GM19468 (cell line): ENCODE measurements at regions not wholly inside any gene's neighbourhood (a gene's known extent, or its start where the extent isn't known, plus 50 kb on each side); places are given as distances from the start of the nearest gene placed in this dataset.
A peak's percentile ranks its signal among the peaks of the same experiment; 100 is the strongest.
"Not testable (repeated sequence)": the region's sequence is repeated elsewhere in the genome, so short reads cannot be mapped to it uniquely, and the experiment has no call there.

Experiments
- ATAC-seq: cut with Tn5 transposase; IDR thresholded peaks from one replicate; pipeline ENCODE4 v1.9.1; 2021; ENCODE audit warnings: mild to moderate bottlenecking, moderate library complexity, moderate number of reproducible peaks; ENCODE audit not compliant: unreplicated experiment; ENCODE audit errors: extremely low read depth

GRCh38 chr4:9604031-9604892, 160.0 kb downstream of the DEFB131A start:
- not testable (repeated sequence) for ATAC-seq

- not testable (repeated sequence) for ATAC-seq
Observed at GRCh38 chr4:9604893-9605190, 160.6 kb downstream of the DEFB131A start.

- ATAC-seq = no peak
Observed at GRCh38 chr4:9608300-9608699, 164.1 kb downstream of the DEFB131A start.

GRCh38 chr4:9610321-9610720, 166.1 kb downstream of the DEFB131A start:
- ATAC-seq = not testable (repeated sequence)

GRCh38 chr4:9611101-9611500, 166.9 kb downstream of the DEFB131A start:
- ATAC-seq = no peak

- ATAC-seq = not testable (repeated sequence)
Observed at GRCh38 chr4:9636411-9636810, 145.0 kb upstream of the DRD5 start.

GRCh38 chr4:9659678-9660077, 121.8 kb upstream of the DRD5 start:
- ATAC-seq = not testable (repeated sequence)

- ATAC-seq = not testable (repeated sequence)
Observed at GRCh38 chr4:9660955-9661354, 120.5 kb upstream of the DRD5 start.

- not testable (repeated sequence) for ATAC-seq
Observed at GRCh38 chr4:9670725-9671124, 110.7 kb upstream of the DRD5 start.

GRCh38 chr4:9677357-9677756, 104.1 kb upstream of the DRD5 start:
- ATAC-seq = not testable (repeated sequence)

GRCh38 chr4:9679704-9680478, 101.5 kb upstream of the DRD5 start:
- no peak for ATAC-seq

- not testable (repeated sequence) for ATAC-seq
Observed at GRCh38 chr4:9683174-9683573, 98.3 kb upstream of the DRD5 start.

- not testable (repeated sequence) for ATAC-seq
Observed at GRCh38 chr4:9685016-9685415, 96.4 kb upstream of the DRD5 start.

- ATAC-seq = no peak
Observed at GRCh38 chr4:9685692-9686091, 95.7 kb upstream of the DRD5 start.

GRCh38 chr4:9690636-9691237, 90.7 kb upstream of the DRD5 start:
- ATAC-seq = not testable (repeated sequence)

GRCh38 chr4:9691238-9692065, 90.0 kb upstream of the DRD5 start:
- peak; percentile 99 for ATAC-seq

- ATAC-seq = not testable (repeated sequence)
Observed at GRCh38 chr4:9692791-9693491, 88.5 kb upstream of the DRD5 start.

GRCh38 chr4:9694403-9694802, 87.0 kb upstream of the DRD5 start:
- ATAC-seq = not testable (repeated sequence)

GRCh38 chr4:9695994-9696393, 85.4 kb upstream of the DRD5 start:
- ATAC-seq = not testable (repeated sequence)
